SKM-1 (cell line): ENCODE measurements at regions not wholly inside any gene's neighbourhood (a gene's known extent, or its start where the extent isn't known, plus 50 kb on each side); places are given as distances from the start of the nearest gene placed in this dataset.
"Not testable (repeated sequence)": the region's sequence is repeated elsewhere in the genome, so short reads cannot be mapped to it uniquely, and the experiment has no call there.

Experiments
- DNase-seq: peaks from one replicate; lab custom pipeline; 2025; ENCODE audit not compliant: unreplicated experiment; lab: John Stamatoyannopoulos, UW

GRCh38 chr6:33896391-33897188, 92.8 kb upstream of the MLN start:
- DNase-seq: no peak

GRCh38 chr6:33895988-33896387, 92.2 kb upstream of the MLN start:
- no peak for DNase-seq

- no peak for DNase-seq
Observed at GRCh38 chr6:33895296-33895695, 91.5 kb upstream of the MLN start.

- no peak for DNase-seq
Observed at GRCh38 chr6:33894438-33894837, 90.6 kb upstream of the MLN start.

GRCh38 chr6:33892581-33893346, 89.0 kb upstream of the MLN start:
- no peak for DNase-seq

- DNase-seq: no peak
Observed at GRCh38 chr6:33888664-33889200, 84.9 kb upstream of the MLN start.

GRCh38 chr6:33888183-33888582, 84.4 kb upstream of the MLN start:
- DNase-seq: no peak

GRCh38 chr6:33886673-33887144, 82.9 kb upstream of the MLN start:
- no peak for DNase-seq

GRCh38 chr6:33885132-33886057, 81.6 kb upstream of the MLN start:
- DNase-seq: no peak

GRCh38 chr6:33883621-33884020, 79.8 kb upstream of the MLN start:
- DNase-seq: not testable (repeated sequence)

- no peak for DNase-seq
Observed at GRCh38 chr6:33882154-33882553, 78.4 kb upstream of the MLN start.

GRCh38 chr6:33880766-33881165, 77.0 kb upstream of the MLN start:
- no peak for DNase-seq

- DNase-seq: no peak
Observed at GRCh38 chr6:33880104-33880678, 76.4 kb upstream of the MLN start.

GRCh38 chr6:33878562-33878961, 74.8 kb upstream of the MLN start:
- no peak for DNase-seq

- no peak for DNase-seq
Observed at GRCh38 chr6:33877982-33878535, 74.3 kb upstream of the MLN start.

GRCh38 chr6:33875696-33876095, 71.9 kb upstream of the MLN start:
- DNase-seq: no peak

- DNase-seq: no peak
Observed at GRCh38 chr6:33875141-33875581, 71.4 kb upstream of the MLN start.

- DNase-seq: no peak
Observed at GRCh38 chr6:33874136-33874760, 70.4 kb upstream of the MLN start.

- DNase-seq: no peak
Observed at GRCh38 chr6:33872761-33873160, 69.0 kb upstream of the MLN start.
